ENCODE measurements at regions not wholly inside any gene's neighbourhood (a gene's known extent, or its start where the extent isn't known, plus 50 kb on each side); places are given as distances from the start of the nearest gene placed in this dataset.

DNA sequence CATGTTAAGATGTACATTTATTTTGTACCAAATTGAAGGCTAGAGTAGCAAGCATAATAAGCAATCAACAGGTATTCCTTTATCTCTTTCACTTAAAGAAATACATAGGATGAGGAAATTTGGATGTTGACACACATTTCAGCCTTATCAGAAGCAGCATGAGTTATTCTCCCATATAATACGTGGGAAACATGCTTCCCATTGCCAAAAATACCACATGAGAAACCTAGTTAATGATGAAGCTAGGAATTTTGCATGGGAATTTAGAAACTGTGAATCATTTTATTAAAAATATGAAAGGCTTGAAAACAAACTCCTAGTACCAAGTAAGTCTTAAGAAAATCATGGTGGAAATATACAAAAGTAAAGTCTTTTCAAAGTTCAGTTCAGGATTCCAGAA lies 751.8 kb downstream of the TSN start:
- no peak for DNase-seq (ENCODE audit: low read depth)

- no peak for DNase-seq (ENCODE audit: low read depth)
Observed at GRCh38 chr2:122512091-122512490, 756.6 kb downstream of the TSN start.

DNA sequence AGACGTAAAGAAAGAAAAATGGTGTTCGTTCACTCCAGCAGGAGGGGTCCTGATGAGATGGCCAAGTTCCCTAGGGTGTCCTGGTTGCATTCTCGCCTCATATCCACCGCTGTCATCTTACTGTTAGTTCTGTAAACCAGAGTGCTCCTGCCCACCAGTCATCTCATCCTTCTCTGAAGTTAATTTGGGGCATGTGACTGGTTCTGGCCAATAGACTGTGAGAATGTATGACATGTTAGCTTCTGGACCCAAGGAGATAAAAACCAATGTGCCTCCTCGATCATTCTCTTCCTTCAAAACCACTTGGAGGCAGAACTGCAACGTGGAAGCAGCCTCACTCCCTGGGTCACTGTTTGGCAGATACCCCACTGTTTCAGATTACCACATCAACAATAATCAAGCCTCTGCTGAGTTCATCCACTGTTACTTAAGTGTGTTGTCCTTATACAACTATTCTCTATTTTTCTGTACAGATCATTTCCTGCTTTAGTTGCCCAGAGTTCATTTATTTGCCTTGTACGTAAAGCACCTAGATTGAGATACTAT lies 759.1 kb downstream of the TSN start:
- DNase-seq (ENCODE audit: low read depth), result no peak

DNA sequence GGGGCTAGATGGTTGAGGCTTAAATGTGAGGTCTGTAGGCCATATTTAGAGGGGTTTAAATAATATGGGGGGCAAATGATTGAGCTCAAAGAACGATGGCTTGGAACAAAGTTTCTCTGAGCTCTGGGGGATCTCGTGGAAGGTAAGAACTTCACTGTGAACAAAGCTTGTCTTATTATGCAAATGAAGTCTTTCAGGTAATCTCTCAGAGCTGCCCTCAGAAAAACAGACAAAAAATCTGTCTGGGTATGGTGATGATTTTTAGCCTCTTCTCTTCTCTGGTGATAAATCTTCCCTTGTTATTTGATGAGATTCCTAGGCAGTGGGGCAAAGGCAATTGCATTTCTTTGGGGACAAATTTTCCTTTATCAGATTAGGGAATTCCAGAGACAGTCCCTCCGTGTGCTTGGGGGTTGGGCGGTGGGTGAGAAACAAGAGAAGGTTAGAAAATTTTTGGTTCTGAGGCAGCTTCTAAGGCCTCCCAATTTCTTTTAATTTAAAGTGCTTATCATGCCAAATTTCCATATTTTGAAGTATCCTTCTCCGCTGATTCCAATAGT lies 760.4 kb downstream of the TSN start:
- no peak for DNase-seq (ENCODE audit: low read depth)

- DNase-seq (ENCODE audit: low read depth), result no peak
Observed at GRCh38 chr2:122516775-122517174, 761.3 kb downstream of the TSN start.

DNA sequence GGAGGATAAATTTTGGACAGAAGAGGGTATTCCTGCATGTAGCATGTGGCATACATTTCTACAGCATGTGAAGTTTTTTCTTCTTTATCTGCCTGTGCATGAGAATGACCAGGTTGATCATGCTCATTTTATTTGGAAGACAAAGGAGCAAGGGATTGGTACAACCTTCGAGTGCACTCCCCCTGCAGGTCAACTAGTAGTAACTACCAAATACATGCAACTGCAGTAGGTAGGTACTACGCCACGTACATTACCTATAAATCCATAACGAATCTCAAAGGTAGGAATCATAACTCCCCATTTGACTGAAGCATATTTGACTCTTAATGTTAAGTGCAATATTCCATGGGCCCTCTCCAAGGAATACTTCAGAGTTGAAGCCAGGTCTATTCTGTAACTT lies 763.9 kb downstream of the TSN start:
- no peak for DNase-seq (ENCODE audit: low read depth)

DNA sequence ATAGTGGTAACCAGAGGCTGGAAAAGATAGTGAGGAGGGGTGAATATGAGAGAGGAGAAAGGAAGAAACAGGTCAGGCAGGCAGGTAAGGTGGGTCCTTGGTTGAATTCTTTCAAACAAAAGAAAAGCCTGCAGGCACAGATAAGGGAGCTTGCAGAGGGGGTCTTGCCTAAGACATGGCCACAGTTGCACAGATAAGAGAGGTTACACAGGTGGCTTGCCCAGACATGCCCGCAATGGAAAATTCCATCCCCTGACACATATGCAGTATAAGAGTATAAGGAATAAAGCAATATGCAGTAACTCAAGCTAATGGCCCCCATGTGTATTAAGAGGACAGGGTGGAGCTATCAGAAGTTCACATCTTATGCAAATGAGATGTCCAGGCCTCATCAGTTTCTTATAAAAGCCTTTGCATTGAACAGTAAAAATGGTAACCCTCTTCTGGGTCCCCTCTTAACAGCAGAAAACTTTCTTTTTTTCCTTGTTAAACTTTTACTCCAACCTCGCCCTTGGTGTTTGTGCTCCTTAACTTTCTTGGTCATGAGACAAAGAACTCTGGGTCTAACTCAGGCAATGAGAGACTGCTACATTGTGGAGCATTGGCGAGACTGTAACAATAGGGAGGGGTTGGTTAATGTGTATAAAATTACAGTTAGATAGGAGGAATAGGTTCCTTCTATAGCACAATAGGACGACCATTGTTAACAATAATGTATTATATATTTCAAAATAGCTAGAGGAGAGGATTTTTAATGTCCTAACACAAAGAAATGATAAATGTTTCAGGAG lies 764.6 kb downstream of the TSN start:
- DNase-seq (ENCODE audit: low read depth), result no peak

DNA sequence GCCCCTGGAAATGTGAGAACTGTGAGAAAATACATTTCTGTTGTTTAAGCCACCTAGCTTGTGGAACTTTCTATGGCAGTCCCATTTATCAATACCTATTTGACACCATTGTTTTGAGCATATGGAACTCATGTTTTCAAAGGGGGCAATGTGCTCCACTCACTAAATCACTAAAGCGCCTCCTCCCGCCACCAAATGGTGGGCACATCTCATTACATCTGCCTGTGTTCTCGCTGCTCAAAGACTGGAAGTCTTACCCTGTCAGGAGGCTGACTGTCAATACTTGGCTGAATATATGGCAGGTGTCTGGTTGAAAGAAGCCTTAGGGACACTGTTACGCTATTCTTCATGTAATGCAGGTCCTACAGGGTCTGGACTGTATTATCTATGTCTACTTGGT lies 767.7 kb downstream of the TSN start:
- no peak for DNase-seq (ENCODE audit: low read depth)

DNA sequence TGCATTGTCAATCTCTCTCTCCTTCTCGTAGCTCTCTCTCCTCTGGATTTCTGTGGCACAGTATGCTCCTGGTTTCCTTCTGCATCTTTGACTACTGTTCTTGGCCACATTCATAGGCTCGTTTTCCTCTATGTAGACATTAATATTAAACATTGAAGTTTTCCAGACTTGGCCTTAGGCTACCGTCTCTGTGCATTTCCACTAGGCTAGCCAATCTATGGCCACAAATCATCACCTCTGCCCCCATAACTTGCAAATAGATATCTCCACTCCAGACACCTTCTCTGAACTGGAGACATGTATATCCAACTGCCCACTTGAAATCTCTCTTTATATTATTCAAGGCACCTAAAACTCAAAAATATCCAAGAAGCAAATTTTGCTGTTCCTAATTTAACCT lies 768.5 kb downstream of the TSN start:
- DNase-seq (ENCODE audit: low read depth), result no peak

DNA sequence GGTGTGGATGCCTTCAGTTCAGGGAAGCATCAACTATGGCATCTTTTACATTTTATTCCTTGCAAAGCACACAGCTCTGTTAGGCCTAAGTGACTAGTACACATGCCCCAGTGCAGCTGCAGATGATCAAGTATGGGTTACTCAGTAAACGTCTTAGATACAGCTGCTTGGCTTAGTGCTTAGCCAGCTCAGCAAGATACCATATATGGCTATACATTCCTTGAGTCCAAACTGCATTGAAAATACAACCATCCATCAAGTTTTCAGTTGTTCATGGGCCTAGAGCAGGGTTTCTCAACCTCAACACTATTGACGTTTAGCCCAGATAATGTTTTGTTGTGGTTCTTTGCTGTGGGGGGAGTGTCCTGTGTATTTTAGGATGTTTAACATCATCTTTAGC lies 769.9 kb downstream of the TSN start:
- no peak for DNase-seq (ENCODE audit: low read depth)

- no peak for DNase-seq (ENCODE audit: low read depth)
Observed at GRCh38 chr2:122528061-122528460, 772.6 kb downstream of the TSN start.

- DNase-seq (ENCODE audit: low read depth), result no peak
Observed at GRCh38 chr2:122528958-122529705, 773.7 kb downstream of the TSN start.

- no peak for DNase-seq (ENCODE audit: low read depth)
Observed at GRCh38 chr2:122530814-122531213, 775.4 kb downstream of the TSN start.

DNA sequence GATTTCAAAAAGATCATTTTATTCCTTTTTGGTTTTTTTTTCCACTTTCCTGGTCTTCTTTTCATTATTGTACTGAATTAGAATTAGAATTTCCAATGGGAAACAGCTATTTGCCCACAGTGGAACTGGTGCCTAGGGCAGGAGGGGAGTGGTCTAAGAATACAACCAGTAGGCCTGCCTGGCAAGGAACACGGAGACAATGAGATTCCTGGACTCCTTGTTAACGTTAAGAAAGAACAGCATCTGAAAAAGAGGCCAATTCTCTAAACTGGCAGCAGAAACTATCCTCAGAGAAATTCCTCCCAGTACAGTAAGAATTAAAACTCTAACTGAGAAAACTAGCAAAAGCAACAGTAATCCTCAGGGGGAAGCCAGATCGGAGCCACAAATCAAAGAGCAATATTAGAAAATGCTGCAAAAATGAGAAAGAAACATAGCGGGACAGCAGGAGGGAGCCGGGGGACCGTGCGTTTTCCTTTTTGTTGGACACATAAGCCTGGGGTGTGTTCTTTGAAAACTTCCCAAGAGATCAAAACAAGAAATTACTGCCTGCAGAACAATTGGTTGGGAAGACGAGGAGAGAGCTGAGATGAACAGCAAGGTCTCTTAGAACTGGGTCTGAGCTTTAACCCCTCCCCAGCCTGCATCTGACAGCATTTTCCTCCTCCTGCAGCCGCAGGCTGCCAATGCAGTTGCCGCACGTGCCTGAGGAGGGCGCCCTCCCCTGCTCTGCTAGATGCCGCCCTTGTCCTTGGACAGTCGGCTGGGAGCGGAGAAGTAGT lies 776.0 kb downstream of the TSN start:
- DNase-seq (ENCODE audit: low read depth), result no peak

- DNase-seq (ENCODE audit: low read depth), result no peak
Observed at GRCh38 chr2:122532072-122532344, 776.6 kb downstream of the TSN start.

- DNase-seq (ENCODE audit: low read depth), result no peak
Observed at GRCh38 chr2:122532481-122532880, 777.0 kb downstream of the TSN start.

- no peak for DNase-seq (ENCODE audit: low read depth)
Observed at GRCh38 chr2:122535960-122536505, 780.6 kb downstream of the TSN start.

- no peak for DNase-seq (ENCODE audit: low read depth)
Observed at GRCh38 chr2:122539311-122539710, 783.9 kb downstream of the TSN start.

GRCh38 chr2:122539920-122540319 lies 784.5 kb downstream of the TSN start:
- no peak for DNase-seq (ENCODE audit: low read depth)

GRCh38 chr2:122542236-122542635 lies 786.8 kb downstream of the TSN start:
- no peak for DNase-seq (ENCODE audit: low read depth)

DNA sequence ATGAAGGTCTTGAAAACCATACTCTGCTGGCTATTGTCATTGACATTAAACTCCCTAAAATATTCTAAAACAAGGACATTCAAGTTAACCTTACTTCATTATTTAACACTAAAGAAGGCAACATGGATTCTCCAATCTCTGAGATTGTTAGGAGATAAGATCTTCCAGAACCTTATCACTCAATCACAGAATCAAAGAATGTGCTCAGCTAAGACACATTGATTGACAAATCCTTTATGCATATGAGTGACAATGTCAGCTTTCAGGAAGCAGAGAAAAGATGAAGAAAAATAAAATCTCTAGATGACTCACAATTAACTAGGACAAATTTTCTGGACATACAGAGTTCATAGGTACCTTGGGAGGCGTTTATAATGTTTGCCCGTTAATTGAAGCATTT lies 787.2 kb downstream of the TSN start:
- no peak for DNase-seq (ENCODE audit: low read depth)

- no peak for DNase-seq (ENCODE audit: low read depth)
Observed at GRCh38 chr2:122543815-122544214, 788.4 kb downstream of the TSN start.

Data from stimulated activated CD8-positive, alpha-beta memory T cell treated with anti-CD3 and anti-CD28 coated beads, Interleukin-4, amount 100 ng/mL, for 24 hours (primary cell).